Limb (tissue), 2 donors: ENCODE measurements at regions not wholly inside any gene's neighbourhood (a gene's known extent, or its start where the extent isn't known, plus 50 kb on each side); places are given as distances from the start of the nearest gene placed in this dataset.
"Not testable (repeated sequence)": the region's sequence is repeated elsewhere in the genome, so short reads cannot be mapped to it uniquely, and the experiment has no call there.

Experiments
- DNase-seq, 2 donors: peaks; one replicate each; pipeline ENCODE4 v3.0.0-alpha.2; 2016; ENCODE audit errors: extremely low spot score in 2 of 2

DNA sequence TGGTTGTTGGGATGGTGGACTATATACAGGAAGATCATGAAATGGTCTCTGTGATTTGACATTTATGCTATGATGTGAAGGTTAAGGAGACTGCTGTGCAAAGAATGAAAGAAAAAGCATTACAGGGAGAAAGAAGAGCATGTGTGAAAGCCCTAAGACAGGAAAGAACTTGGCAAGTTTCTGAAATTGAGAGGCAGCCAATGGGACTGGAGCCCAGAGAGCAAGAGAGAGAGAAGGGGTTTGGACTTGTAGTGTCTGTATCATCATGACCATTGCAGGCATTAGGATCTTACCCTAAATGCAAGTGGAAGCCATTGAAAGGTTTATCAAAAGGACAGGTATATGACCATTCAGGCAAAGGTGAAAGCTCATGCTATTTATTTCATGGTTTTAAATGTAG, 147.1 kb downstream of the NAA11 start:
- peak; percentile 31 to 53 for DNase-seq

DNA sequence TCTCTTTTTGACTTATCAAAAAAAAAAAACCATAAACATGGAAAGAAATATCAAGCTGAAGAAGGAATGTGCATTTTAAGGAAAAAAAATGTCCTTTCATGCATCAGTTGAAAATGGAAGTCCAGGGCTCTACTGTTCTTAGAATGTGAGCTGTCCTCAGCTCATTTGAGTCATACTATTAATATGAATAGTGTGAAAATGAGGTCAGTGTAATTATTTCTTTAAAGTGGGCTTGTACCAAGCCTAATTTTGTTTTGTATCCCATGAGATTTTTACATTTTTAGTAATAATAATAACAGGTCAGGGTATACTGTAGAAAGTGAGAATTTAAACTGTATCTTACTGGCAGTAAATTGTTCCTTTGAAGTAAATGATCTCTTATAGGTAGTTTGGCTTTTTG, 148.5 kb downstream of the NAA11 start:
- no peak for DNase-seq

DNA sequence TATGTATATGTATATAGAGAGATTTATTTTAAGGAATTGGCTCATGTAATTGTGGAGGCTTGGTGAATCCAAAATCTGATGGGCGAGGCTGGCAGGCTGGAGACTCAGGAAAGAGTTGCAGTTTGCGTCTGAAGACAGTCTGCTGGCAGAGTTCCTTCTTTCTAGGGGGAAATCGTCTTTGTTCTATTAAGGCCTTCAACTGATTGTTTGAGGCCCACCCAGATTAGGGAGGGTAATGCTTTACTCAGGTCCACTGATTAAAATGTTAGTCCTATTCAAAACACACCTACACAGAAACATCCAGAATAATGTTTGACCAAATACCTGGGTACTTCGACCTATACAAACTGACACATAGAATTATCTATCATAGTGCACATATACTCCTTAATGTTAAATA, 149.5 kb downstream of the NAA11 start:
- DNase-seq = no peak

DNA sequence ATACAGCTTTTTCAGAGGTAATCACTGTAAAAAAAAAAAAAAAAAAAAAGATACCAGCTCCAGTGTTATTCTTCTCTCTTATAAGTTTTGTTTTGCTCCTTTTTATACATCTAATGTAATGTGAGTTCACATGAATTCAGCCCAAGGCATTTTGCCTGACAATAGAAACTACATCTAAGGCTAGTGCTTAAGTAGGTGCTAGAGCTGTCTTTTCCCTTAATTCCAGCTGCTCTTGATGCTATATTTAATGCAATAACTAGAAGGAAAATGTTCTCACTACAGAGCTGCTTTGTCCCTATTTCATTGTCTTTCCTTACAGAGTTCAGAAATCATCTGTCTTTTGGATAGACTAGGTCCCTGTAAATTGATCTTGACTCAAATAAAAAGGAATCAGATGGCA, 150.1 kb downstream of the NAA11 start:
- DNase-seq = no peak

DNA sequence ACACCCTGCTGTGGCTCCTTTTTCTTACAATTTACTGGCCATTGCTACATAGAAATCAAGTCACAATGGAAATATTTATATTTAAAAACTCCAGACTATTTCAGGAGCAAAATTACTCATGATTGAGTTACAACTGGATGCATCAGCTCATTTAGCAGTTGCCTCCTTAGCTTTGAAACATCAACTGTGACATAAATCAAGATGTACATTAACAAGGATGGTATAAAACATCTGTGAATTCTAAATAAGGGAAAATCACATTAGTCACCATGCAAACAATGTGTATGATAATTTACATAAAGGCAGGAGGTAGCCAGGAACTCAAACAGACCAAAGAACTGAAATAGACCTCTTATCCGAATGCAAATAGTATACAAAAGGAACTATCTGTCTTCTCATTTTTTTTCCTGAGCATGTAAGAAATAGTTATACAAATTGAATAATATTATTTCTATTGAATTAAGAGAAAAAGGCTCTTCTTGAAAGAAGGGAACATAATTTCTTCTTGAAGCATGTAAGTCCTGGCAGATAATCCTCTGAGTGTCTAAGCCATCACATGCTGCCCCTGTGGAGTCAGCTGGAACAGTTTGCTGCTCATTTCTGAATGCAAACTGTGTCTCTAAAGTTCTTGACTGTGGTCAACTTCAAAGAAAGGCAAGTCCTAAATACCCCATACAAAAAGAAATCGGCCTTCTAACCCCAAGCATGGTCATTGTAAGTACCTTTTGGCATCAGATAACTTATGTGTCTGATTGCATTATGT, 151.2 kb downstream of the NAA11 start:
- no peak for DNase-seq

DNA sequence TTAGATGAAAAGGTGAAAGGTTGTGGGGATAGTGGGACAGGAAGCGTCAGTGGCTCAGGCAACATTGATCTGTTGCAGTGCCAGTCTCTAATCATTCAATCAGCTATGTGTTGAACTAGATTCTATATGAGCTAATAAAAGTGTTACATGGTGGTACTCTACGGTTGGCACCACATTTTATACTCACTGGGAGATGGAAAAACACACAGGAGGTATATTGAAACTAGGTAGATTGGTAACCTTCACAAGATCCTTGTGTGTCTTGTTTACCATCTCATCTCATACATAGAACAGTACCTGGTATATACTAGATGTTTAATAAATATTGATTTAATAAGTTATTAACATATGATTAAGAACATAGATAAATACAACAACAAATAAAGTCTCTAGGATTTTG, 152.7 kb downstream of the NAA11 start:
- DNase-seq = no peak

DNA sequence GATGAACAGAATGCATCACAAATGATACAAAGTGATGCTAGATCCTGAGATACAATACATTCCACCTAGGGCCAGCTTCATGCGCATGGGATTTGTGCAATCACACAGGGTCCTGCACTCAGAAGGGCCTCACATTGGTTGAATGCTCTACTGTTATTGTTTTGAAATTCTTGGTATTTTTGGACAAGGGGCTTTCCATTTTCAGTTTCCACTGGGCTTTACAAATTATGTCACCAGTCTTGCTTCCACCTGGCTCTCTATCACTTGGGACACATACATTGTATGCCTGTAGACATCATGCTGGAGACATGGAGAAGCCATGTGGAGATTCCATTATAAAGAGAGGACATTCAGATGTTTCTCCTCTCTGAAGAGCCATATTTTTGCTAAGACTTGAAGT, 155.8 kb downstream of the NAA11 start:
- no peak for DNase-seq

DNA sequence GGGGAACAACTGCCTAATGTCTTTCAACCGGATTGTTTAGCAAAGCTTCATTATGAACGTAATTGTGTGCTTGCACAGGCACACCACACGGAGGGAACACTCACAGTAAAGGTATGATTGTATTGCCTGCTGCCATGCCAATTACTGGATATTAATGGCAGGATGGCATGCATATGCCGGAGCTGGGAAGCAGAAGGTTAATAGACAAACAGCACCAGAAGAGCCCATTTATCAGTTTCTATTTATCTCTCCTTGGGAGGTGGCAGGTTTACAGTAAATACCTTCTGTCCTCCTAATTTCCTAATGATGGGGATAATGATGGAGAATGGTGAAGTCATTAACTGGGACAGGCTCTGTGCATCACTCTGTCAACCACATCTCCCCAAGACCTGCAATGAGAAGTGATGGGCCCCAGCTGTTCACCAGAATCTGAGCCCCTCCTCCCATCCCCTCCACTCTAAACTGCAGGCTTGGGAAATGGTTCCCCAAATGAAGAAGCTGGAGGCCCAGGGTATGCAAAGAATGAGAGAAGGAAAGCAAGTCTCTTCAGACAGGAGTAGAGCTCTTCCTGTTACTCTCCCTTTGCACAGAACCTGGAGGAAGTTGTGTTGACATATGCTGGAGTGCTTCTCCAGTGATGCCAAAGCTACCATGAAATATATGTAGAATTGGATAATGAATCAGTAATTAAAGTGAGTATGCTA, 160.8 kb downstream of the NAA11 start:
- DNase-seq = no peak

DNA sequence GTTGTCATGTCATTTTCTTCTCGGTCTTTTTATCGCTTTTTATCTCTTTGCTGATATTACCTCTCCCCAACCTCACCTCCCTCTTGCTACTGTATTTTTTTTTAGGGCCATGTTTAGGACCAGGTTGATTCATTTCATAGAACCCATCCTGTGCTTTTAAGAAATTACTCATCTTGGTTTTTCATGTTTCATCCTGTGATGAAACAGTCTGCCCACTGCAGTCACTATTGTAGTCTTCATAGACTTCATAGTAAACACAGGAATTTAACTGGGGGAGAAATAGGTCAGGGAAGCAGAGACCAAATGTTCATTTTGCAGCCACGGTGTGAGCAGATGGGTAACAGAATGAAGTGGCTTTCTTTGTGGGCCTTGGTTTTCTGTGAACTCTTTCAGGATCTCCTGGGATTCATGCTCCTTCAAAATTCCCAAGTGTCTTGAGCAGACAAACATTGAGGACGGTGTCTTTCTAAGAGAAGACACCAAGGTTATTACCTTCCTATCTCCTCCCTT, 161.8 kb downstream of the NAA11 start:
- no peak for DNase-seq

DNA sequence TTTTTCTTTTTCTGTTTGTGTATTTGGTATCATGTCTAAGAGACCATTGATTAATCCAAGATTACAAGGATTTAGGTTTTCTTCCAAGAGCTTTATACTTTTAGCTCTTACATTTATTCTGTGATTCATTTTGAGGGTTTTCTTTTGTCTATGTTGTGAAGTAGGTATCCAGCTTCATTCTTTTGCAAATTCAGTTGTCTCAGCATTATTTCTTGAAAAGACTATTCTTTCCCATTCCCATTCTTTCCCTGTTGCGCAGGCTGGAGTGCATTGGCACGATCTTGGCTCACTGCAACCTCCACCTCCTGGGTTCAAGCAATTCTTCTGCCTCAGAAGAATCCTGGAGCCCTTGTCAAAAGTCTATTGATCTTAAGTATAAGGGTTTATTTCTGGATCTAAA, 164.9 kb downstream of the NAA11 start:
- DNase-seq = no peak

DNA sequence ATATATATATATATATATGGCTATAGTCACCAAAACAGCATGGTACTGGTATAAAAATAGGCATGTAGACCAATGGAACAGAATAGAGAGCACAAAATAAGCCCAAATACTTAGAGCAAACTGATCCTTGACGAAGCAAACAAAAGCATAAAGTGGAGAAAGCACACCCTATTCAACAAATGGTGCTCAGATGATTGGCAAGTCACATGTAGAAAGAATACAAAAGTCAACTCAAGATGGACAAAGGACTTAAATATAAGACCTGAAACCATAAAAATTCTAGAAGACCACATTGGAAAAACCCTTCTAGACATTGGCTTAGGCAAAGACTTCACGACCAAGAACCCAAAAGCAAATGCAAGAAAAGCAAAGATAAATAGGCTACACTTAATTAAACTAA, 167.2 kb downstream of the NAA11 start:
- not testable (repeated sequence) for DNase-seq

DNA sequence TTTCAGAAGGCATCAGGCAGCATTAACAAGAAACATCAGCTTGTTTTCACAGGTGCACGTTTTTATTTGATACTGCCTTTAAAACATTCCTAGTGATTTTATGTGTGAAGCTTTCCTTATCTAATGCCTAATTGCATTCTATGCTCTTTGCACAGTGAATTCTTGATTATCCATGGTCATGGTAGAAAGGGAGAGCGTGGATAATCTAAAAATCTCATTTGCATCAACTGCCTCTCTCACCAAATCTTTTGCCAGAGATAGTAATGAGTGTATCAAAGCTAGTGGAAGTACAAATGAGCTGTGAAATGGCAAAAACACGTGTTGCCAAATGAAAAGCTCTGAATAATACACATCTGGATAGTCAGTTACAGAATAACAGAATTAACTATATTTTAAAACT, 170.5 kb downstream of the NAA11 start:
- DNase-seq = peak in 1 of 2 donors; percentile 50

DNA sequence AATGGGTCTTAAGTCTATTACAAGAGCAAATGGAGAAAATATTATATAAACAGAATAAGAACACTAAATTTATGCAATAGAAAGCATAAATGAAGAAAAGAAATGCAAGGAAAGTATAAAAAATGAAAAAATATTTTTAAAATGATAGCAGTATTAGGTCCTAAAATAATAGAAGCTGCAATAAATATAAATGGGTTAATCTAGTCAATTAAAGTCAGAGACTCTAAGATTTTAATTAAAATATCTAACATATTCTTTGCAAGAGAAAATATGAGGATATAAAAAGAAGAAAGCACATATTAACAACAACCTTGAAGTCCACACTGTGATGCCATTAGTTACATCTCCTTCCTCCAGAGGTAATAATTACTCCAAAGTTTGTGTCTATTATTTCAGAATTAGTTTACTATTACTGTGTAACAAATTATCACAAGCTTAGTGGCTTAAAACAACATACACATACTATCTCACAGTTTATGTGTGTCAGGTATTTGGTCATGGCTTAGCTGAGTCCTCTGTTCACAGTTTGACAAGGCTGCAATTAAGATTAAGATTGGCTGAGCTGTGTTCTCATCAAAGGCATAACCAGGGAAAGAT, 174.9 kb downstream of the NAA11 start:
- no peak for DNase-seq

DNA sequence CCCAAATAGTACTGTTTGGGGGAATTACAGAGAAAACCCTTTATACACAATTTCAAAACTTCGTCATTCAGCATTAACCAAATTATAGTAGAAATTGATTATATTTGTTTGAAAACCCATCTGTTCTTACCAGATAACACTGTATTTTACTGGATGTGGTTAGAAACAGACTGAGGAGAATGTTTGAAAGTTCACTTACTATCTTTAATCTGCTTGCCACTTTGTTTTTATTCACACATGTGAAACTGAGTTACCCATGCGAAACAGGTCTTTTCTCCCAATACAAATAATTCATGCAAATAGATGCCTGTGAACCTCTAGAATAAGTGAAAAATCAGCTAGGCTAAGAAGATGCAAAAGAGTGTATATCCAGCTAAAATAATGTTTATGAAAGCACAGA, 177.5 kb downstream of the NAA11 start:
- no peak for DNase-seq

DNA sequence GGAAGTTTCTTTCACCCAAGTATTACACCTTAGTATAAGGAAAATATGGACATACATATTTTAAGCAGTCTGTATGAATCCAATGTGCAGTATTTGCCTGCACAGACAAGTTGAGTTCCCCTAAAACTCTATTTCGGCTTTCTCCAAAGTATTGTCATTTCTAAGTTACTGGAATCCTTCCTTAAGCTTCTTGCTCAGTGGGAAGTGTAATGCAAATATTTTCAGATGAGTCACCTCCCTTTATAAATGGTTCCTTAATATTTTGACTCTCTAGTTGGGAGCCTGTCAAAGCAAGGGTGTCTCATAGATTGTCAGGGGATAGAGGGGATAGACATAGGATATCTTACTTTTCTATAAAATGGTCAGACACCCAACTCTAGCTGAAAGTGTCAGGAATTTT, 178.6 kb downstream of the NAA11 start:
- no peak for DNase-seq

DNA sequence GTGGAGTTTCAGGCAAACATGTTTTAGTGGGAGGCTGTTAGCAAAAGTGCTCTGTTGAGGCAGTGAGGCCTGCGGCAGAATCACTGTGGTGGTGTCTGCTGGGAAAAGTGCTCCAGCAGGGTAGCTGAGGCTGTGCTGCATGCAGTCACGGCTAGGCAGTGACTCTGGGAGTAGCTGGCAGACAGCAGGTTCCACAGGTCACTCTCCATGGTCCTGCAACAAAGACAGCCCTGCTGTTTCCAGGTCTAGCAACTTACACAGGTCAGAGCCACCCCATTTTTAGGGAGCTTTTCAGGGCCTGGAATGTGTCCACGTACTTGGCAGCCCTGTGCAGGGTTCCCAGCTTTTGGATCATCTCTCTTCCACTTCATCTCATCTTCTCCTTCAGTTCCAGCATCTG, 184.3 kb downstream of the NAA11 start:
- peak in 1 of 2 donors; percentile 40 for DNase-seq

DNA sequence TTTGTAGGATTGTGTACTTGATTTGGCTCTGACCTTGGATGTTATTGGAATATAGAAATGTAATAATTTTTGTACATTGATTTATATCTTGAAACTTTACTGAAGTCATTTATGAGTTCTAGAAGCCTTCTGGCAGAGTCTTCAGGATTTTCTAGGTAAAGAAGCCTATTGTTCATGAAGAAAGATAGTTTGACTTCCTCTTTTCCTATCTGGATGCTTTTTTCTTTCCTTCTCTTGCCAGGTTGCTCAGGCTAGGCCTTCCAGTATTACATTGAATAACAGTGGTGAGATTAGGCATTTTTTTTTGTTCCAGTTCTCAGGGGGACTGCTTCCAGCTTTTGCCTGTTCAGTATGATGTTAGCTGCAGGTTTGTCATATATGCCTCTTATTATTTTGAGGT, 191.1 kb downstream of the NAA11 start:
- DNase-seq = no peak

DNA sequence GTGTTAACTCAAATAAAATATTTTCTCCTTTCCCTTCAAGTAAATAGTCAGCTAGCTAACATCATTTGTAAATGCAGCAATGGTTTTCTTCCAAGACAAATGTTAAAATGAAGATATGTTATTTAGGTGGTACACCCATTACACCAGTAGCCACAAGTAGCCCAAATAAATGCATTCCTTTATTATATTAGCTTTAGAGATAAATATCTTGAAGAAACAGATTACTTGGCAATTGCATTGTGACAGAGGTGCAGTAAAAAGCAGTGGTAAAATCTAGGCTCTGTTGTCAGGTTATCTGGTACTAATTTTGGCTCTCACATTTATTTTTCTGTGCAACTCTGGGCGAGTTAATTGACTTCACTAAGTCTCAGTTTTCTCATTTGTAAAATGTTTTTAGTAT, 193.0 kb downstream of the NAA11 start:
- no peak for DNase-seq

DNA sequence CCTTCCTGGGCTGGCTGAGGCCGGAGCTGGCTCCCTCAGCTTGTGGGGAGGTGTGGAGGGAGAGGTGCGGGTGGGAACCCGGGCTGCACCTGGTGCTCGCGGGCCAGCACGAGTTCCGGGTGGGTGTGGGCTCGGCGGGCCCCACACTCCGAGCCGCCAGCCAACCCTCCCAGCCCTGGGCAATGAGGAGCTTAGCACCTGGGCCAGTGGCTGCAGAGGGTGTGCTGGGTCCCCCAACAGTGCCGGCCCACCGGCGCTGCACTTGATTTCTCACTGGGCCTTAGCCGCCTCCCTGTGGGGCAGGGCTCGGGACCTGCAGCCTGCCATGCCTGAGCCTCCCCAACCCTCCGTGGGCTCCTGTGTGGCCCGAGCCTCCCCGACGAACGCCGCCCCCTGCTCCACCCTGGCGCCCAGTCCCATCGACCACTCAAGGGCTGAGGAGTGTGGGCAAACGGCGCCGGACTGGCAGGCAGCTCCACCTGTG, 182.7 kb upstream of the PAQR3 start:
- DNase-seq = no peak

DNA sequence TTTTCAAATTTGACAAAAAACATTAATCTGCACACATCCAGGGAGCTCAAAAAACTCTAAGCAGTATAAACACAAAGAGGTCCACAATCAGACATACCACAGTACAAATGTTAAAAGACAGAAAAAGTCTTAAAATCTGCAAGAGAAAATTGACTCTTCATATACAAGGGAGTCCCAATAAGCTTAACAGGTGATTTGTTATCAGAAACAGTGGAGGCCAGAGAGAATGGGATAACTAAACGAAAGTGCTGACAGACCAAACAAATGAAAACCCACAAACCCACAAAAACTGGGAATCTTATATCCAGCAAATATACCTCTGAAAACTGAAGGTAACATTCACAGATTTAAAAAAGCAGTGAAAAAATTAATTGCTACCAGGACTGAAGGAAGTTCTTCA, 182.0 kb upstream of the PAQR3 start:
- no peak for DNase-seq

DNA sequence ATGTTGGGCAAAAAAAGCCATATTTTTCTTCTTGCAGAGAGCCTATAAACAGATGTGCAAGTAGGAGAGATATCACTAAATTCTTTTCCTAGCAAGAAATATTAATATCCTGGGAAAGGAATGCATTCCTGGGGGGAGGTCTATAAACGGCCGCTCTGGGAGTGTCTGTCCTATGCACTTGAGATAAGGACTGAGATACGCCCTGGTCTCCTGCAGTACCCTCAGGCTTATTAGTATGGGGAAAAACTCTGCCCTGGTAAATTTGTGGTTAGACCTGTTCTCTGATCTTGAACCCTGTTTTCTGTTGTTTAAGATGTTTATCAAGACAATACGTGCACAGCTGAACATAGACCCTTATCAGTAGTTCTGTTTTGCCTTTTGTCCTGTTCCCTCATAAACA, 177.8 kb upstream of the PAQR3 start:
- DNase-seq = not testable (repeated sequence)

DNA sequence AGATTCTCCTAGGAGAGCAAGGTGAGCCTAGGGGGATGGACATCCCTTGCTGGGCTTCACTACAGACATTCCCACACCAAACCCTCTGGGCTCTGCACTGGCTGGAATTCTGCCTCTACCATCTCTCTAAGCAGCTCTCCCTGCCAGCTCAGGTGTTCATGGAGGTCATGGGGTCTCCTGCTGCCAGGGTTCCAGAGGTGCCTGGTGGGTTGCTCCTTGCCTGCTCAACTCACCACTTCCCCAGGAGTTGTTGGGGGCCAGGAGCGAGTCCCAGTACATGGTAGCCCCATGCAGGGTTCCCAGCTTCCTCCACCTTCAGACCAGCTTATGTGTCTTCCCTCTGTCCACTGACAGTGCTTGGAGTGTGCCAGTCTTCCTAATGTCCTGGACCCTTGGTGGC, 167.8 kb upstream of the PAQR3 start:
- no peak for DNase-seq
